Endothelial cell of umbilical vein (primary cell): ENCODE measurements at regions not wholly inside any gene's neighbourhood (a gene's known extent, or its start where the extent isn't known, plus 50 kb on each side); places are given as distances from the start of the nearest gene placed in this dataset.

Experiments used
- BruUV-seq: library from RNA; stranded (reverse); fragments of 400-500 nt; replicated peaks from 2 replicates; lab custom pipeline; 2021; lab: Mats Ljungman, UMichigan
- CTCF ChIA-PET: fragments of 300-600, 350-600 bp; sonication (Branson Sonifier 250); formaldehyde crosslinking; loops from one replicate; lab custom pipeline; 2021; ENCODE audit warnings: antibody characterized with exemption, inconsistent platforms; lab: Charles Lee
- POLR2A ChIA-PET: fragments of 300-600, 350-600 bp; sonication (Branson Sonifier 250); formaldehyde crosslinking; loops from one replicate; lab custom pipeline; 2021; ENCODE audit warnings: antibody characterized with exemption, inconsistent platforms; lab: Charles Lee
- DNase-seq: peaks from one replicate; pipeline ENCODE4 v3.0.0-alpha.2; 2011; ENCODE audit warnings: low read depth, low spot score
- FAIRE-seq: peaks from 2 replicates; lab custom pipeline; 2011; peaks lifted over from hg19 to GRCh38; lab: Jason Lieb, UNC
- H2AFZ ChIP-seq: 2 replicates; pipeline ENCODE4 v1.6.0; 2012; ENCODE audit warnings: low read depth, low read length, control low read depth, inconsistent platforms
- H3K27ac ChIP-seq: 2 replicates; pipeline ENCODE4 v1.5.1; 2011; ENCODE audit warnings: low read depth, mild to moderate bottlenecking, control low read depth, low read length, moderate library complexity; ENCODE audit not compliant: insufficient read depth
- H3K27me3 ChIP-seq, 2 experiments: 2 replicates each; pipeline versions ENCODE4 v1.6.0 to v1.6.1; 2011; ENCODE audit warnings: low read length in 2 of 2, mixed read lengths in 1 of 2; ENCODE audit not compliant: control insufficient read depth in 2 of 2, insufficient read depth in 2 of 2
- H3K36me3 ChIP-seq, 2 experiments: 2 replicates in 1 of 2; 3 replicates in 1 of 2; pipeline ENCODE4 v1.5.1; 2011; ENCODE audit warnings: low read length in 2 of 2, mild to moderate bottlenecking in 1 of 2, moderate library complexity in 1 of 2; ENCODE audit not compliant: control insufficient read depth in 2 of 2, insufficient read depth in 2 of 2; ENCODE audit errors: extremely low read depth in 1 of 2
- H3K4me1 ChIP-seq: 3 replicates; pipeline ENCODE4 v1.5.1; 2011; ENCODE audit warnings: mild to moderate bottlenecking, low read length; ENCODE audit not compliant: control insufficient read depth, insufficient read depth; ENCODE audit errors: extremely low read depth
- H3K4me2 ChIP-seq: 2 replicates; pipeline ENCODE4 v1.6.1; 2011; ENCODE audit warnings: low read length, control low read depth, mixed read lengths; ENCODE audit not compliant: insufficient read depth
- H3K4me3 ChIP-seq, 3 experiments: fragments of 200-600 bp in 1 of 3; sonication (generic), shearing (Covaris generic) in 1 of 3; replicated peaks in 1 of 3; 2 replicates each; pipeline ENCODE4 v1.5.1; 2011 to 2016; ENCODE audit warnings: control low read depth in 3 of 3, low read length in 3 of 3, mild to moderate bottlenecking in 2 of 3, inconsistent platforms in 1 of 3, low read depth in 1 of 3, moderate library complexity in 1 of 3; ENCODE audit not compliant: insufficient read depth in 1 of 3
- H3K79me2 ChIP-seq: 2 replicates; pipeline ENCODE4 v1.6.0; 2012; ENCODE audit warnings: low read length, inconsistent platforms; ENCODE audit not compliant: control insufficient read depth, insufficient read depth
- H3K9ac ChIP-seq: replicated peaks from 2 replicates; pipeline ENCODE3; 2011; ENCODE audit warnings: low read length, control low read depth; ENCODE audit not compliant: insufficient read depth; ENCODE audit errors: extremely low read depth
- H3K9me1 ChIP-seq: replicated peaks from 3 replicates; pipeline ENCODE4 v1.6.0; 2011; ENCODE audit warnings: mild to moderate bottlenecking, low read length; ENCODE audit not compliant: control insufficient read depth, insufficient read depth; ENCODE audit errors: extremely low read depth
- H3K9me3 ChIP-seq: replicated peaks from 2 replicates; pipeline ENCODE4 v1.5.1; 2012; ENCODE audit warnings: low read length, inconsistent platforms; ENCODE audit not compliant: control insufficient read depth, insufficient read depth
- H4K20me1 ChIP-seq: replicated peaks from 2 replicates; pipeline ENCODE3; 2011; ENCODE audit warnings: mild to moderate bottlenecking, low read length; ENCODE audit not compliant: control insufficient read depth, insufficient read depth; ENCODE audit errors: extremely low read depth
- CTCF ChIP-seq, 2 donors: IDR thresholded peaks; 1 replicate in 1 of 2; 2 replicates in 1 of 2; pipeline ENCODE4 v1.5.1; 2011; ENCODE audit warnings: low read length in 2 of 2, mild to moderate bottlenecking in 2 of 2, moderate library complexity in 2 of 2, control low read depth in 1 of 2, inconsistent platforms in 1 of 2, low read depth in 1 of 2; ENCODE audit not compliant: insufficient read depth in 1 of 2; ENCODE audit errors: extremely low read depth in 1 of 2
- EZH2 ChIP-seq: IDR thresholded peaks from 2 replicates; pipeline ENCODE4 v1.6.1; 2012; ENCODE audit warnings: borderline replicate concordance, low read depth, mild to moderate bottlenecking, moderate library complexity, low read length, inconsistent platforms; ENCODE audit not compliant: severe bottlenecking
- FOS ChIP-seq: IDR thresholded peaks from 2 replicates; pipeline ENCODE4 v1.6.1; 2011; ENCODE audit warnings: mild to moderate bottlenecking, low read length, moderate library complexity, borderline replicate concordance; ENCODE audit not compliant: insufficient read depth
- GATA2 ChIP-seq: IDR thresholded peaks from 2 replicates; pipeline ENCODE4 v1.7.0; 2011; ENCODE audit warnings: low read depth, mild to moderate bottlenecking, moderate library complexity, mixed read lengths, low read length; ENCODE audit not compliant: insufficient read length, insufficient read depth
- JUN ChIP-seq: IDR thresholded peaks from 2 replicates; pipeline ENCODE4 v1.6.1; 2011; ENCODE audit warnings: borderline replicate concordance, low read depth; ENCODE audit not compliant: insufficient read length, insufficient read depth
- MAX ChIP-seq: IDR thresholded peaks from 2 replicates; pipeline ENCODE4 v1.6.1; 2011; ENCODE audit not compliant: insufficient read depth, insufficient read length
- MYC ChIP-seq: IDR thresholded peaks from one replicate; pipeline ENCODE4 v1.6.1; 2011; ENCODE audit warnings: mild to moderate bottlenecking, low read depth, low read length
- POLR2A ChIP-seq: IDR thresholded peaks from 2 replicates; pipeline ENCODE4 v1.6.1; 2012; ENCODE audit warnings: low read depth, mild to moderate bottlenecking, control low read depth, low read length
- POLR2AphosphoS5 ChIP-seq: IDR thresholded peaks from 2 replicates; pipeline ENCODE4 v1.6.1; 2012; ENCODE audit warnings: low read depth, mild to moderate bottlenecking, control low read depth, low read length, moderate library complexity; ENCODE audit not compliant: insufficient read depth
- dilution Hi-C: fragments of 300-500 bp; cut with MboI; formaldehyde crosslinking; loops from one replicate; pipeline ENCODE4 v1.15.0; 2019; ENCODE audit warnings: low sequenced_read_pairs; ENCODE audit not compliant: extremely low pct_ligation_motif_present
- intact Hi-C: fragments of 100-400 bp; cut with micrococcal nuclease; formaldehyde crosslinking; loops from one replicate; pipeline ENCODE4 v1.10.0; 2022

- dilution Hi-C loops (no loop called here), intact Hi-C loops (loop anchor here (2.0 to 5.0 kb wide), 5 partner anchors 187 to 898 kb away; no protein-coding TSS in a partner anchor)
- no peak for TF ChIP-seq GATA2
- no peak for TF ChIP-seq POLR2AphosphoS5
- no peak for TF ChIP-seq FOS
- TF ChIP-seq CTCF (IDR thresholded peaks at IDR 0.05; ENCODE audit: extremely low read depth in 1 of 2, insufficient read depth in 1 of 2, low read depth in 1 of 2, low read length in 2 of 2): no peak
- TF ChIP-seq POLR2A: no peak
- no peak for TF ChIP-seq JUN
- TF ChIP-seq MAX: no peak
- TF ChIP-seq MYC: no peak
- TF ChIP-seq EZH2: no peak
- no peaks in the 10 kb centered on the region for H3K36me3 ChIP-seq
- no peaks in the 10 kb centered on the region for H4K20me1 ChIP-seq
- ChIA-PET CTCF (interaction anchor here (0.8 to 2.8 kb wide), 11 partner anchors 11 to 896 kb away, joined by 3 to 26 read pairs (median 3); no protein-coding TSS in a partner anchor), POLR2A (no interaction called here)
- H3K4me2 ChIP-seq: no peak overlapping the region
- no peak overlapping the region for H3K9ac ChIP-seq
- no peaks in the 10 kb centered on the region for H3K4me1 ChIP-seq
- H3K79me2 ChIP-seq: no peaks in the 10 kb centered on the region
- H3K9me1 ChIP-seq: no peaks in the 10 kb centered on the region
- FAIRE-seq (no peak), DNase-seq (no peak)
- no peak overlapping the region for H3K27ac ChIP-seq
- H3K4me3 ChIP-seq: no peak overlapping the region
- BruUV-seq: no TSS peak
- H2AFZ ChIP-seq: no peak overlapping the region
- no peaks in the 10 kb centered on the region for H3K9me3 ChIP-seq
- no peaks in the 10 kb centered on the region for H3K27me3 ChIP-seq
Observed at GRCh38 chr14:26729851-26730250, 132.0 kb upstream of the NOVA1 start.
